ENCODE measurements at regions not wholly inside any gene's neighbourhood (a gene's known extent, or its start where the extent isn't known, plus 50 kb on each side); places are given as distances from the start of the nearest gene placed in this dataset.

DNA sequence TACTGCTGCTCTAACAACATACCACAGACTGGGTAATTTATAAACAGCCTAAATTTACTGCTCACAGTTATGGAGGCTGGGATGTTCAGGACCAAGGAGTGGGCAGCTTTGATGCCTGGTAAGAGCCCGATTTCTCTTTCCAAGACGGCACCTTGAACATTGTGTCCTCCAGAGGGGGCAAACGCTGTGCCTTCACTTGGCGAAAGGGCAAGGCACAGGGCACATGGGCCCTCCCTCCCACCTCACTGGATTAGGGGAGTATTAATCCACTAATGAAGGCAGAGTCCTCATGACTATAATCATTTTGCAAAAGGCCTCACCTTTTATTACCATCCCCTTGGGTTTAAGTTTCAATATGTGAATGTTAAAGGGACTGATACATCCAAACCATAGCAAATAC, 397.7 kb downstream of the TMEM38B start:
- TF ChIP-seq, protein P1, sequence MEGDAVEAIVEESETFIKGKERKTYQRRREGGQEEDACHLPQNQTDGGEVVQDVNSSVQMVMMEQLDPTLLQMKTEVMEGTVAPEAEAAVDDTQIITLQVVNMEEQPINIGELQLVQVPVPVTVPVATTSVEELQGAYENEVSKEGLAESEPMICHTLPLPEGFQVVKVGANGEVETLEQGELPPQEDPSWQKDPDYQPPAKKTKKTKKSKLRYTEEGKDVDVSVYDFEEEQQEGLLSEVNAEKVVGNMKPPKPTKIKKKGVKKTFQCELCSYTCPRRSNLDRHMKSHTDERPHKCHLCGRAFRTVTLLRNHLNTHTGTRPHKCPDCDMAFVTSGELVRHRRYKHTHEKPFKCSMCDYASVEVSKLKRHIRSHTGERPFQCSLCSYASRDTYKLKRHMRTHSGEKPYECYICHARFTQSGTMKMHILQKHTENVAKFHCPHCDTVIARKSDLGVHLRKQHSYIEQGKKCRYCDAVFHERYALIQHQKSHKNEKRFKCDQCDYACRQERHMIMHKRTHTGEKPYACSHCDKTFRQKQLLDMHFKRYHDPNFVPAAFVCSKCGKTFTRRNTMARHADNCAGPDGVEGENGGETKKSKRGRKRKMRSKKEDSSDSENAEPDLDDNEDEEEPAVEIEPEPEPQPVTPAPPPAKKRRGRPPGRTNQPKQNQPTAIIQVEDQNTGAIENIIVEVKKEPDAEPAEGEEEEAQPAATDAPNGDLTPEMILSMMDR (IDR thresholded peaks at IDR 0.05; ENCODE audit: insufficient read depth in 1 of 2, low read depth in 1 of 2, low read length in 1 of 2, severe bottlenecking in 1 of 2, unreplicated experiment in 1 of 2) = no peak
- CTCF ChIA-PET = no interaction called here

DNA sequence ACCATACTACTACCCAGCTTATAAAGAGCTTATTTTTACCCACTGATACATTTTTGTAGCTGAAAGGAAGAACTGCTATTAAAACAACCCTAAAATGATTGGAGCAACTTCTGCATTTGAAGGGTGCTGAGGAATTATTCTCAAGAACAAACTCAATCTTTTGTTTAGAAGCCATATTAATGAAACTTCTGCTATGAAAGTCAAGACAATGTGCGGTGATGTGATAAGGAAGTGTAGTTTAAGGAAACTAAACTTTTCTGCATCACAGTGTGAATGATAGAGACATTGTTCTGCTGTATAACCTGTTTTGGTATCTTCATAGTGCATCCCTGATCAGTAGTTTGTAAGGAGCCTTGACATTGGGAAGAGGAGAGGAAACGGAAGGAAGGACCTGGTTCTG, 408.5 kb downstream of the TMEM38B start:
- ChIA-PET POLR2A (no interaction called here), CTCF (no interaction called here)
- H3K27me3 Mint-ChIP-seq (ENCODE audit: insufficient read depth, unreplicated experiment) = no peaks in the 10 kb centered on the region
- intact Hi-C loops (cut with micrococcal nuclease; ENCODE audit: unreplicated experiment) = no loop called here
- H3K27ac Mint-ChIP-seq (ENCODE audit: unreplicated experiment) = no peak overlapping the region
- H3K9me3 Mint-ChIP-seq (ENCODE audit: unreplicated experiment) = no peaks in the 10 kb centered on the region
- DNase-seq = no peak
- H3K4me3 Mint-ChIP-seq (ENCODE audit: unreplicated experiment) = no peak overlapping the region
- H3K4me1 Mint-ChIP-seq (ENCODE audit: low read depth, unreplicated experiment) = no peaks in the 10 kb centered on the region
- no peak overlapping the region for H3K4me3 ChIP-seq (ENCODE audit: low read depth, low read length)
- no peaks in the 10 kb centered on the region for H3K9me3 ChIP-seq
- no peaks in the 10 kb centered on the region for H3K4me1 ChIP-seq
- H3K36me3 Mint-ChIP-seq (ENCODE audit: insufficient read depth, unreplicated experiment) = no peaks in the 10 kb centered on the region
- no peaks in the 10 kb centered on the region for H3K27me3 ChIP-seq (replicated peaks; ENCODE audit: control insufficient read depth, insufficient read depth, low read length)
- BruUV-seq (replicated peaks) = no TSS peak
- no peaks in the 10 kb centered on the region for H3K36me3 ChIP-seq (ENCODE audit: control insufficient read depth, insufficient read depth, low read length)
- TF ChIP-seq, protein P1 (IDR thresholded peaks at IDR 0.05; ENCODE audit: insufficient read depth in 1 of 2, low read depth in 1 of 2, low read length in 1 of 2, severe bottlenecking in 1 of 2, unreplicated experiment in 1 of 2) = no peak

More for the DNA sequence above, 397.7 kb downstream of the TMEM38B start:
- no peaks in the 10 kb centered on the region for H3K27me3 ChIP-seq (replicated peaks; ENCODE audit: control insufficient read depth, insufficient read depth, low read length)
- no TSS peak for BruUV-seq (replicated peaks)
- intact Hi-C loops (cut with micrococcal nuclease; ENCODE audit: unreplicated experiment) = no loop called here
- H3K4me1 ChIP-seq = no peaks in the 10 kb centered on the region
- H3K9me3 Mint-ChIP-seq (ENCODE audit: unreplicated experiment) = peaks cover 9% of the 10 kb centered on the region
- no peak for DNase-seq
- POLR2A ChIA-PET = no interaction called here
- H3K4me3 ChIP-seq (ENCODE audit: low read depth, low read length) = no peak overlapping the region
- no peaks in the 10 kb centered on the region for H3K27me3 Mint-ChIP-seq (ENCODE audit: insufficient read depth, unreplicated experiment)
- H3K36me3 ChIP-seq (ENCODE audit: control insufficient read depth, insufficient read depth, low read length) = no peaks in the 10 kb centered on the region
- H3K9me3 ChIP-seq = peaks cover 5% of the 10 kb centered on the region; the same call in 1 of the 2 replicates
- no peak overlapping the region for H3K27ac Mint-ChIP-seq (ENCODE audit: unreplicated experiment)
- H3K36me3 Mint-ChIP-seq (ENCODE audit: insufficient read depth, unreplicated experiment) = no peaks in the 10 kb centered on the region
- no peaks in the 10 kb centered on the region for H3K4me1 Mint-ChIP-seq (ENCODE audit: low read depth, unreplicated experiment)
- H3K4me3 Mint-ChIP-seq (ENCODE audit: unreplicated experiment) = no peak overlapping the region

DNA sequence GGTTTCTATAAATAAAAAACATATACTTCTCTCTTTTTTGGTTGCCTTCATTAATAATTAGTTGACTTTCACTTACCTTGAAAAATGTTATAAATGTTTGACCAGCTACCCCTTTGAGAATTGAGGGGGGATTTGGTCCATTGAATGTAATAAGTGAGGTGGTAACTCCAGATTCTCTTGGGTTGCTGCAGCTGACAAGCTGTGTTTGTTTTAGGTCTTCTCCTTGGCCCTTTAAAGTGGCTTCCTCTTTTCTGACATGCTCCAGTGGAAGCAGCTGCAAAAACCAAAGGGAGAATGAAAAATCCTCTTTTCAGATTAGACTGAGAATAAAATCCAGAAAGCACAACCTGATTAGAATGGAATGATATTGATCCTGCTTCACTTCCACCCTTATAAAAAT, 410.5 kb downstream of the TMEM38B start:
- no peak for DNase-seq
- Mint-ChIP-seq H3K4me1 (ENCODE audit: low read depth, unreplicated experiment) (no peaks in the 10 kb centered on the region), H3K4me3 (ENCODE audit: unreplicated experiment) (no peak overlapping the region), H3K36me3 (ENCODE audit: insufficient read depth, unreplicated experiment) (no peaks in the 10 kb centered on the region), H3K27me3 (ENCODE audit: insufficient read depth, unreplicated experiment) (no peaks in the 10 kb centered on the region), H3K9me3 (ENCODE audit: unreplicated experiment) (no peaks in the 10 kb centered on the region), H3K27ac (ENCODE audit: unreplicated experiment) (no peak overlapping the region)
- TF ChIP-seq, protein P1 (IDR thresholded peaks at IDR 0.05; ENCODE audit: insufficient read depth in 1 of 2, low read depth in 1 of 2, low read length in 1 of 2, severe bottlenecking in 1 of 2, unreplicated experiment in 1 of 2) = no peak
- Histone ChIP-seq H3K4me3 (ENCODE audit: low read depth, low read length) (no peak overlapping the region), H3K4me1 (no peaks in the 10 kb centered on the region), H3K27me3 (replicated peaks; ENCODE audit: control insufficient read depth, insufficient read depth, low read length) (no peaks in the 10 kb centered on the region), H3K36me3 (ENCODE audit: control insufficient read depth, insufficient read depth, low read length) (no peaks in the 10 kb centered on the region), H3K9me3 (no peaks in the 10 kb centered on the region)
- ChIA-PET POLR2A (no interaction called here), CTCF (no interaction called here)
- intact Hi-C loops (cut with micrococcal nuclease; ENCODE audit: unreplicated experiment) = no loop called here
- no TSS peak for BruUV-seq (replicated peaks)
